Lower leg skin (tissue), 3 donors: ENCODE measurements at regions not wholly inside any gene's neighbourhood (a gene's known extent, or its start where the extent isn't known, plus 50 kb on each side); places are given as distances from the start of the nearest gene placed in this dataset.

Experiments used
- CTCF ChIP-seq, 3 donors: fragments of 450-650 bp; IDR thresholded peaks; one replicate each; pipeline ENCODE4 v1.5.1; 2016; ENCODE audit warnings: antibody characterized with exemption in 3 of 3, mild to moderate bottlenecking in 3 of 3, moderate library complexity in 2 of 3
- POLR2A ChIP-seq, 2 donors: fragments of 450-650 bp; IDR thresholded peaks; one replicate each; pipeline ENCODE4 v1.6.1; 2016 to 2017; ENCODE audit warnings: antibody characterized with exemption in 2 of 2, mild to moderate bottlenecking in 1 of 2, moderate library complexity in 1 of 2

GRCh38 chr18:24876266-24876665 lies 415.8 kb downstream of the HRH4 start:
- no peak for TF ChIP-seq CTCF (IDR thresholded peaks at IDR 0.05)
- TF ChIP-seq POLR2A (IDR thresholded peaks at IDR 0.05) = no peak
